ENCODE measurements at regions not wholly inside any gene's neighbourhood (a gene's known extent, or its start where the extent isn't known, plus 50 kb on each side); places are given as distances from the start of the nearest gene placed in this dataset.

- no peak for DNase-seq (ENCODE audit: low read depth in 2 of 2)
These were observed 185.6 kb upstream of the MCHR2 start for GRCh38 chr6:100179576-100179975.

GRCh38 chr6:100177956-100178355 lies 183.9 kb upstream of the MCHR2 start:
- DNase-seq (ENCODE audit: low read depth in 2 of 2), result no peak

- no peak for DNase-seq (ENCODE audit: low read depth in 2 of 2)
These were observed 183.1 kb upstream of the MCHR2 start for GRCh38 chr6:100176951-100177710.

DNA sequence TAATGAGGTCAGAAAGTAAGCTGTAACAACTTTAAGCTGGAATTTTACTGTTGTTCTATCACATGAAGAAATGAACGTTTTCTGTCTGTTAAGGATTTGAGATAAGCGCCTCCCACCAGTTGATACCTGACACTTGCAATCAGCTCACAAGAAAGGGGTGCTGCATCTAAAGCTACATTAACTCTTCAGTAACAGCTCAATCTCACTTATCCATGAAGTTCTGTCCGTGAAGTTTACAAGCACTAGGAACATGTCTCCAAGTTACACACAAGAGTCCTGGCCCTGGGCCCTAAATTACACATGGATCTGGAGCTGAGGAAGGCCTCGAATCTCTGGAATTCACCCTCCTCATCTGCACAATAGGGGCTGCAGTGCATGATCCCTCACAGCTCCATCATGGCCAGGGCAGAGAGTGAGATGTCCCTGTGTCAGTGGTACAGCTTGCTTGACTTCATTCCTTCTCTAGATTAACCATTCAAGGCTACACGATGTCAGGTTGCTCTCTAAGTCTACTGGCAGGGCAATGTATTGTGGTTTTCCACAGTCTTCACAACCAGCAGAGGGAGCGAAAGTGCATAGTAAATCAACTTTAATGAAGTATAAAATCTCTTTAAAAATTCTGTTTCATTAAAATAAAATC lies 182.4 kb upstream of the MCHR2 start:
- DNase-seq (ENCODE audit: low read depth in 2 of 2), result no peak

DNA sequence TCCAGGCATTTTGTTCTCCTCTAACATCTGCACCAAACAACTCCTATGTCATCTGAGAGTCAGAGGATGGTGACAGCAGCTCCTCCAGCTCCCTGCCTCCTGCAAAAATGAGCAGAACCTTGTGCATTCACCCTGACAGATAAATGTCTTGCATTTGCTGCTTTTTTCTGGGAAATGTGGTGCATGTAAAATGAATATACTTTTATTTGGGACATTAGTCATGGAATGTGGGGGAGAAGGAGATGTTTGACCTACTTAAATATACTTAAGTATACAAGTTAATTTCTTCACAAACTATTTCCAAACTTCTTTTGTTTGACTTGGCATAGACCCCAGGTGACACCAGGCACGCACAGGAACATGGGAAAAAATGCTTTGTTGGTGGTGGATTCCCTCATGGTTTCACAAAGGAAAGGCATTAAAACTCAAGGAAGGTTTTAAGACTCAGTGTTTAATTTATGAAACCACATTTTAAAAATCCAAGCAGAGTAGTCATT lies 181.8 kb upstream of the MCHR2 start:
- no peak for DNase-seq (ENCODE audit: low read depth in 2 of 2)

DNA sequence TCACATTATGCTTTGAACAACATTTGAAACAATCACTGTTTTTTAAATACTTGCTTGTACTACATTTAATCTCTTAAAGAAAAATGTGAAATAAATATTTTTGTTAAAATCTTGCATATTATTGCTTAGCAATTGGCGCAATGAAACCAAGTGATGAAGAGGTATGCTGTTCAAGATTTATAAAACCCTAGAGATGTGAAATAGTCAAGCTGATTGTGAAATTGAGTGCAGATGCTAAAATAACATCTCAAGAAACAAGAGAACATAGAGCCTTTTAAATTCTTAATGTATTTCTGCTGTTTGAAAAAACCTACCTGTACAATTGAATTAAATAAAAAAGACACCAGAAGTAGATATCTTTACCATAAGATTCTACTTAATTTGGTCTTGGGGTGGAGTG lies 179.2 kb upstream of the MCHR2 start:
- no peak for DNase-seq (ENCODE audit: low read depth in 2 of 2)

- DNase-seq (ENCODE audit: low read depth in 2 of 2), result no peak
These were observed 178.3 kb upstream of the MCHR2 start for GRCh38 chr6:100172322-100172713.

DNA sequence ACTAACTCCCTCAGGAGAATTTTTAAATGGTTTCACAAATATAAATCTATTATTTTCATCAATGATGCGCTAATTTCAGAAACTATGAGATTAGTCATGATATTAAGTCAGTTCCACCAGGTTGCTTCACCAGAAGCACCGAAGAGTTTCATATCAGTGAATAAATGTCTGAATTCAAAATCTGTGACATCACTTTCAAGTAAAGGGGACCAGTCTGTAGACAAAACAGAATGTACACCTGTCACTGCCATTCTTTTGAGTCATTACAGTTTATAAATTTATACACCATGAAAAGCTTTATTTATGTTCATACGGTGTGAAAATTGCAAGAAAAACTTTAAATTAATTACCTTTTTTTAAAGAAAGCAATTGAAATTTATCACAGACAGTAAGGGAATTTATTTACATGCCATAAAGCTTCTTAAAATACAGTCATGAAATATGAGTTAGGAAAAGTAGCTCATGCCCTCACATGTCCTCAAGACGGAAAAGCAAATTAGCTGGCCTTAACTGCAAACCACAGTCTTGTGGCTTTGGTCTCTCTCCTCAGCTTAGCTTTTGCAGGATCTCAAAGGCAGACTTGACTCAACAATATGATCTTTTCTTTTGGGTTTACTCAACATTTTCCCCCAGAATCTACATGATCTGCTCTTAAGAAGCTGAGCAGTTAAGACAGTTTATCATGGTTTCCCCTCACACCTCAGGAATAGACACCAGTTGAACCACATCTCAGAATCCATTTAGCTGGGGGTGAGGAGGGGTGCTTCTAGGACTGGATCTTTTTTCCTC lies 177.7 kb upstream of the MCHR2 start:
- DNase-seq (ENCODE audit: low read depth in 2 of 2), result no peak

DNA sequence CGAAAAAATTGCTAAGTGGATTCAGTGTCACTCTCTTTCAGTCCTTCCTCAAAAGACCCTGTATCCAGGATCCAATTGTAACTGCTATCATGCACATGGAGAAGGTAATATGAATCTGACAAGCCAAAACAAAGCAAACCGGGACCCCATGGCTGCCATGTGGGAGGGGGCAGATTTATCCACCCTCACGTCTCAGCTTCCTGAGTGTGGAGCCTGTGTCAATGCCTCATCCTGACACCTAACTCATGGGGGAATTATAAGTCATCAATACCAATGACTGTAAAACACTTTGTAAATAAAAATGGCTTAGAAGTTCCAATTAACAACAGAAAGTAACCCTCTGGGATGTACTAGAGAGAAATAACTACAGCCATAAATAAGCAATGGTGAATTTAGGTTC lies 174.1 kb upstream of the MCHR2 start:
- DNase-seq (ENCODE audit: low read depth in 2 of 2), result no peak

DNA sequence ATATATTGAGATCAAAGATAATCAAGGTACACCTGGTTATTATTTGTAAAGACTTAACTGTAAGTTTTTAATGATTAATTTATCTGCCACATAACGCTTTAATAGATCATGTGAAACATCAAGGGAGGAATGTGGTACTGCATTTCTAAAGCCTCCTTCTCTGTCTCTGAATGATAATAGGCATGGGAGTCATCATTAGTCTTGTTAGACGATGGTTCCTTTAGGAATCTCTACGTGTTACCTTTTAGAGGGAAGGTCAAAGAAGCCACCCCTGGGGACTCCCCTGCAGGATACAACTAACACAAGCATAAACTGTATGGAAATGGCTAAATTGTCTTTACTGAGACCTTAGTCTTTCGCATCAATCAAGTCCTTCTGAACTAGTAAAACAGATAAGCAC lies 173.6 kb upstream of the MCHR2 start:
- no peak for DNase-seq (ENCODE audit: low read depth in 2 of 2)

GRCh38 chr6:100166956-100167355 lies 172.9 kb upstream of the MCHR2 start:
- no peak for DNase-seq (ENCODE audit: low read depth in 2 of 2)

- DNase-seq (ENCODE audit: low read depth in 2 of 2), result no peak
These were observed 171.4 kb upstream of the MCHR2 start for GRCh38 chr6:100165442-100165841.

DNA sequence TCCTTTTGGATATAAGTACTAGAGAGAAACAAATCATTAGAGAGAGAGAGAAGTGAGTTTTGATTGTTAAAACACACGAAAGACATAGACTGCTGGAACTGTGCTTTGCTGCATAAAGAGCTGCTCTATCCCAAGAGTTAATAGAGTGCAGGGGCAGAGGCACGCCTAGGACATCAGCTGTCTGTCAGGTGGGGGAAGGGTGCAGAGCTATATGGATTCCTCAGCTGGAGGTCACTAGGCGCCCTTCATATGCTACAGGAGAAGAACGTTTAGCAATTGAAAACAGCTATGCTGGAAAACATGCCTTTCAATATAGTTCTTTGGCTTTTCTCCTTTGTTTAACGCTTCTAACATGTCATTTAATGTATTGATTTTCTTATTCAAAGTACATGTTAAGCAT lies 169.0 kb upstream of the MCHR2 start:
- no peak for DNase-seq (ENCODE audit: low read depth in 2 of 2)

- DNase-seq (ENCODE audit: low read depth in 2 of 2), result no peak
These were observed 167.9 kb upstream of the MCHR2 start for GRCh38 chr6:100161782-100162365.

DNA sequence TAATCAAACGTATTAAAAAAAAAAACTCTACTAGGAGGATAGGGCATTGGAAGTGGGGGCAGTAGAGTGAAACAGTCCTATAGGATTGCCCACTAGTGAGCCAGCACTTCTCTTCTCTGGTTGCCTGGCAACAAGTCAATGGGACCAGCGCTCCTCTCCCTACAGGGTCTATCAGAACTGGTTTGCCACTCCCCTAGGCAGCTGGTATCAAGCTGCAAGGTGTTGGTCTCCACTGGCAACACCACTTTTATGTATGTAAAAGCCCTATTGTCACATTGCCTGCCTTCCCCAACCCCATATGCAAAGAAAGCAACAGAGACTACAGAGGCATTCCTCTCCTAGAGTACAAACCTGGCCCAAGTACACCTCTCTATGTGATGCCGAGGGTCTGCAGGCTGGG lies 166.9 kb upstream of the MCHR2 start:
- DNase-seq (ENCODE audit: low read depth in 2 of 2), result no peak

DNA sequence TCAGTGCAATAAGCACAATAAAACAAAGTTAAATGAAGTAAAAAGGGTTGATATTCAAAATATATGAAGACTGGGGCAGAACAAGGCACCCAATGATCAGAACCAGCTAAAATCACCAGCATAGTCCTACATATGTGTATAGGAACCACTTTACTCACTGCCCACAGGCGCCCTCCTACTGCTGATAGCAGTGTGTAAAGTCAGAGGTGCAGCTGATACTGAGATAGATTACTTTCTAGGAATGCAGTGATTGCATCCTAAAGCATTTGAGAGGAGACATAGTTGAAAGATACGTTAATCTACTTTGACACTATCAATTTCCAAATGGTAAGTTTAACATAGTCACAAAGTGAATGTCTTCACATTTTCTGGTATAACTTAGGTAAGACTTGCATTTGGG lies 161.1 kb upstream of the MCHR2 start:
- DNase-seq (ENCODE audit: low read depth in 2 of 2), result no peak

DNA sequence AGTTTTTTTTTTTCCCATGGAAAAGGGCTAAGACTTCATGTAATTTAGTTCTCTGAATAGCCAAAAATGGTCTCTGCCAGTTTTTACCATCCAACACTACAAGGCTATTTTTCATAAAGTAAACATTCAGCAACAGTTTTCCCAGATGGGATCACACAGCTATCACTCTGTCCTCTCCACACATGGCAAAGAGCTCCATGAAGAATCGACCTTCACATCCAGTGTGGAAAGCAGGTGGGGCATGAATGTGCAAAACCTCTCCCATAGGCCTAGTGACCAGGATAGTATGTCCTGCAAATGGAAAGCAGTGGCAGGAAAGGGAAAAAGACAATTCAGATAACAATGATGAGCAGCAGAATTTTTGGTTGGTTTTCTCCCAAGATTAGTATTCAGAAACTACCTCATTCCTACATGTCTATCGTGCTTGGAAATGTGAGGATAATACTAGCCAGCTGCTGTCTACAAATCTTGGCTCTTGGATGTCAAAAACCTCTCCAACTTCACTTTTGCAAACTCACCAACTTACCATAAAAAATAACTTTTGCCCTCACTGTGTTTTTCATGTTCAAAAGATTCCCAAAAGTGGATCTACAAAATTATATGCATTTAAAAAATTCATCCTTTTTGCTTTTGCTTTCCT lies 159.7 kb upstream of the MCHR2 start:
- no peak for DNase-seq (ENCODE audit: low read depth in 2 of 2)

DNA sequence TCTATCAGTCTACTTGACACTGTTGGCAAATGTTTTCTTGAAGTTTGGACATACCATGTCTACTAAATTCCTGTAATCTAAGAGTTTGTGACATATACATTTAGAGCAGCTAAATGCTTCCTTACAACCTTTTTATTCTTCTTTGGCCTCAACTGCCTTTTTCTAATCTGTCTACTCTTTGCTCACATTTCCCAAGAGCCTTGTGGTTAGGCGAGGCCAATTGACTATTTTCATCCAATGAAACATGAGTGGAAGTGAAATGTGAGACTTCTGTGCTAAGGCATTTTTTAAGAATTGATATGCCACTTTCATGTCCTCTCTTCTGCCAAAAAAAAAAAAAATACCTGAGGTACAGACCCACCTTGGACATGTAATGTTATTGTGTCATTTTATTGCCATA lies 158.2 kb upstream of the MCHR2 start:
- no peak for DNase-seq (ENCODE audit: low read depth in 2 of 2)

DNA sequence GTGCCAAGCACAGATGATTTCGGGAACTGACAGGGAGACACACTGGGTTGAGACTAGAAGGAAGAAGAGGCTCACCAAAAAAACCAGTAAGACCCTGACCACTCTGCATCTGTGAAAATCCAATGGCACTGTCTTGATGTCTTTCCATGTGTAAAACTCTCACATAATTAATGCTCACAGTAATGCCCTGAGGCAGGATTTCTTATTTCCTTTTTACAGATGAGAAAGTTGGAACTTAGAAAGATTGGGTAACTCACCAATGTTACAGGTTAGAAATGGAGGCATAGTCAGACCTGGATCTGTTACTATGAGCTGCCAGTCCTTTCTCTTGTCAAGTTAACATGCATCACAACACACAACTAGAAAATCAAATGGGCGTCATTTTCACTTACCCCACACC lies 151.0 kb upstream of the MCHR2 start:
- DNase-seq (ENCODE audit: low read depth in 2 of 2), result no peak

DNA sequence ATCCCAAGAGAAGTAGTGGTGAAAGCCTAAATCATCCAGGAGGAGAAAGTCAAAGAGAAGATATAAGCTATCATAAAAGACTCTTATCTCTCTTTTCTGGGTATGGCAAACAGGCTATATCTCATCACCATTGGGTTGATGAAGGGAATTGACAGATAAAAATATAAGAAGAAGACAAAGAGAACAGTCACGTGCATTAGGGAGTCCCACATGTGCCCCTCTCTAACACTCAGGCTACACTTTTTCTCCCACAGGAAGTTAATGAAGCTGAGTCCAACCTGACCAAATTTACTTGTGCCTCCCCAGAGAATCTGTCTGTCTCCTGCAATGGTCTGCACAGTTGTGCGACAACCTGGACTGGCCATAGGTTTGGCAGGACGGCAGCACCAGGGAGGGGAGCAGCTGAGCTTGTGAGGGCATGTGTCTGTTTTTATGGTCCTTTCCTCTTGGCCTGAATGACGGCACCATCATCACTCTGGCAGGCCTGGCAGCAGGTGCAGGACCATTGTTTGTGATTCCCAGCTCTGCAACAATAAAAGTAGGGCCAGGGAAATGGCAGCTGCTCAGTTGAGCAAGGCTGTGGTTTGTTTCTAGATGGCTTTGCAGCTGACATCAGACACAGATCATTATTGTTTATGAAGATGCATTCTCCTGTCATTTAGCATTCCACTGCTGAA lies 144.5 kb upstream of the MCHR2 start:
- no peak for DNase-seq (ENCODE audit: low read depth in 2 of 2)

- DNase-seq (ENCODE audit: low read depth in 2 of 2), result no peak
These were observed 143.7 kb upstream of the MCHR2 start for GRCh38 chr6:100137759-100138158.
